Osteocyte (in vitro differentiated cells): ENCODE measurements at regions not wholly inside any gene's neighbourhood (a gene's known extent, or its start where the extent isn't known, plus 50 kb on each side); places are given as distances from the start of the nearest gene placed in this dataset.

Experiments
- DNase-seq: peaks from one replicate; pipeline ENCODE4 v3.0.0; 2021; ENCODE audit warnings: mixed read lengths; ENCODE audit not compliant: unreplicated experiment; ENCODE audit errors: extremely low spot score
- H3K27ac Mint-ChIP-seq: one replicate; pipeline ENCODE4 v1.8.0; 2021; ENCODE audit warnings: mild to moderate bottlenecking, mixed read lengths; ENCODE audit not compliant: unreplicated experiment
- H3K27me3 Mint-ChIP-seq: one replicate; pipeline ENCODE4 v1.8.0; 2021; ENCODE audit warnings: mixed read lengths; ENCODE audit not compliant: unreplicated experiment
- H3K36me3 Mint-ChIP-seq: one replicate; pipeline ENCODE4 v1.8.0; 2021; ENCODE audit warnings: mixed read lengths; ENCODE audit not compliant: unreplicated experiment
- H3K4me1 Mint-ChIP-seq: one replicate; pipeline ENCODE4 v1.8.0; 2021; ENCODE audit warnings: mixed read lengths; ENCODE audit not compliant: unreplicated experiment
- H3K4me3 Mint-ChIP-seq: one replicate; pipeline ENCODE4 v1.8.0; 2021; ENCODE audit warnings: mild to moderate bottlenecking, moderate library complexity, mixed read lengths; ENCODE audit not compliant: unreplicated experiment
- H3K9me3 Mint-ChIP-seq: one replicate; pipeline ENCODE4 v1.8.0; 2021; ENCODE audit warnings: mixed read lengths; ENCODE audit not compliant: unreplicated experiment
- CTCF ChIP-seq: fragments of 200-600 bp; sonication (generic); IDR thresholded peaks from 2 replicates; pipeline ENCODE4 v1.5.0; 2021; ENCODE audit warnings: antibody characterized with exemption, mild to moderate bottlenecking, moderate library complexity

GRCh38 chr14:66133666-66134065, 352.5 kb upstream of the CCDC196 start:
- DNase-seq, result no peak
- no peaks in the 10 kb centered on the region for H3K27me3 Mint-ChIP-seq
- no peaks in the 10 kb centered on the region for H3K9me3 Mint-ChIP-seq
- H3K4me3 Mint-ChIP-seq, result no peak overlapping the region
- no peaks in the 10 kb centered on the region for H3K4me1 Mint-ChIP-seq
- no peak for TF ChIP-seq CTCF
- no peak overlapping the region for H3K27ac Mint-ChIP-seq
- no peaks in the 10 kb centered on the region for H3K36me3 Mint-ChIP-seq

GRCh38 chr14:66135831-66136230, 350.3 kb upstream of the CCDC196 start:
- no peak for TF ChIP-seq CTCF
- DNase-seq, result no peak
- Mint-ChIP-seq H3K27me3 (no peaks in the 10 kb centered on the region), H3K4me1 (no peaks in the 10 kb centered on the region), H3K27ac (no peak overlapping the region), H3K9me3 (no peaks in the 10 kb centered on the region), H3K36me3 (no peaks in the 10 kb centered on the region), H3K4me3 (no peak overlapping the region)

GRCh38 chr14:66137081-66137480, 349.1 kb upstream of the CCDC196 start:
- H3K27me3 Mint-ChIP-seq, result no peaks in the 10 kb centered on the region

GRCh38 chr14:66139432-66139831, 346.7 kb upstream of the CCDC196 start:
- Mint-ChIP-seq H3K9me3 (peaks cover 9% of the 10 kb centered on the region), H3K4me3 (no peak overlapping the region), H3K36me3 (no peaks in the 10 kb centered on the region), H3K4me1 (no peaks in the 10 kb centered on the region), H3K27ac (no peak overlapping the region), H3K27me3 (no peaks in the 10 kb centered on the region)
- no peak for DNase-seq
- TF ChIP-seq CTCF, result no peak

More at GRCh38 chr14:66137081-66137480, 349.1 kb upstream of the CCDC196 start:
- Mint-ChIP-seq H3K36me3 (no peaks in the 10 kb centered on the region), H3K27ac (no peak overlapping the region), H3K9me3 (no peaks in the 10 kb centered on the region), H3K4me1 (no peaks in the 10 kb centered on the region), H3K4me3 (no peak overlapping the region)
- no peak for DNase-seq
- no peak for TF ChIP-seq CTCF

- H3K27ac Mint-ChIP-seq, result no peak overlapping the region
- H3K36me3 Mint-ChIP-seq, result no peaks in the 10 kb centered on the region
- peaks cover 16% of the 10 kb centered on the region for H3K9me3 Mint-ChIP-seq
- H3K4me1 Mint-ChIP-seq, result no peaks in the 10 kb centered on the region
- H3K27me3 Mint-ChIP-seq, result no peaks in the 10 kb centered on the region
- no peak for TF ChIP-seq CTCF
- no peak overlapping the region for H3K4me3 Mint-ChIP-seq
- DNase-seq, result no peak
Observed at GRCh38 chr14:66140213-66140918, 345.8 kb upstream of the CCDC196 start.
